ENCODE measurements at regions not wholly inside any gene's neighbourhood (a gene's known extent, or its start where the extent isn't known, plus 50 kb on each side); places are given as distances from the start of the nearest gene placed in this dataset.

- TF ChIP-seq CTCF (IDR thresholded peaks at IDR 0.05) (no peak), POLR2A (IDR thresholded peaks at IDR 0.05) (no peak)
Measured at GRCh38 chr5:158381614-158382160, 522.7 kb upstream of the CLINT1 start.
